ENCODE measurements at regions not wholly inside any gene's neighbourhood (a gene's known extent, or its start where the extent isn't known, plus 50 kb on each side); places are given as distances from the start of the nearest gene placed in this dataset.

- H3K4me3 Mint-ChIP-seq: no peak overlapping the region
- POLR2A ChIA-PET: no interaction called here
- no peaks in the 10 kb centered on the region for H3K9me3 Mint-ChIP-seq
- no peak overlapping the region for H3K27ac Mint-ChIP-seq
- H3K36me3 Mint-ChIP-seq (ENCODE audit: low read depth): no peaks in the 10 kb centered on the region
- CTCF ChIA-PET: interaction anchor here (0.6 kb wide), 1 partner anchor 8 kb away, joined by 3 read pairs; no protein-coding TSS in a partner anchor
- H3K27me3 Mint-ChIP-seq: no peaks in the 10 kb centered on the region
- DNase-seq: no peak
- no peaks in the 10 kb centered on the region for H3K4me1 Mint-ChIP-seq
Observed at GRCh38 chr18:75818383-75818782, 390.9 kb upstream of the SMIM21 start.

- DNase-seq: no peak
- ChIA-PET CTCF (no interaction called here), POLR2A (no interaction called here)
- no peaks in the 10 kb centered on the region for H3K27me3 Mint-ChIP-seq
- H3K27ac Mint-ChIP-seq: no peak overlapping the region
- no peaks in the 10 kb centered on the region for H3K9me3 Mint-ChIP-seq
- no peak overlapping the region for H3K4me3 Mint-ChIP-seq
- no peaks in the 10 kb centered on the region for H3K36me3 Mint-ChIP-seq (ENCODE audit: low read depth)
- H3K4me1 Mint-ChIP-seq: no peaks in the 10 kb centered on the region
Observed at GRCh38 chr18:75815767-75816166, 388.3 kb upstream of the SMIM21 start.

- DNase-seq: no peak
- ChIA-PET POLR2A (no interaction called here), CTCF (interaction anchor here (0.8 kb wide), 1 partner anchor 9 kb away, joined by 3 read pairs; no protein-coding TSS in a partner anchor)
- Mint-ChIP-seq H3K36me3 (ENCODE audit: low read depth) (no peaks in the 10 kb centered on the region), H3K4me3 (no peak overlapping the region), H3K27ac (no peak overlapping the region), H3K4me1 (no peaks in the 10 kb centered on the region), H3K27me3 (peaks cover 2% of the 10 kb centered on the region), H3K9me3 (no peaks in the 10 kb centered on the region)
Observed at GRCh38 chr18:75812761-75813160, 385.3 kb upstream of the SMIM21 start.

- no peaks in the 10 kb centered on the region for H3K4me1 Mint-ChIP-seq
- no peak for DNase-seq
- ChIA-PET CTCF (no interaction called here), POLR2A (no interaction called here)
- no peaks in the 10 kb centered on the region for H3K9me3 Mint-ChIP-seq
- H3K27ac Mint-ChIP-seq: no peak overlapping the region
- no peaks in the 10 kb centered on the region for H3K36me3 Mint-ChIP-seq (ENCODE audit: low read depth)
- peaks cover 6% of the 10 kb centered on the region for H3K27me3 Mint-ChIP-seq
- no peak overlapping the region for H3K4me3 Mint-ChIP-seq
Observed at GRCh38 chr18:75810961-75811551, 383.6 kb upstream of the SMIM21 start.

GRCh38 chr18:75810516-75810915 lies 383.0 kb upstream of the SMIM21 start:
- no peak overlapping the region for H3K4me3 Mint-ChIP-seq
- peaks cover 6% of the 10 kb centered on the region for H3K27me3 Mint-ChIP-seq
- H3K27ac Mint-ChIP-seq: no peak overlapping the region
- H3K36me3 Mint-ChIP-seq (ENCODE audit: low read depth): no peaks in the 10 kb centered on the region
- ChIA-PET CTCF (no interaction called here), POLR2A (no interaction called here)
- no peaks in the 10 kb centered on the region for H3K4me1 Mint-ChIP-seq
- no peak for DNase-seq
- no peaks in the 10 kb centered on the region for H3K9me3 Mint-ChIP-seq

GRCh38 chr18:75809926-75810255 lies 382.4 kb upstream of the SMIM21 start:
- ChIA-PET CTCF (interaction anchor here (0.7 kb wide), 1 partner anchor 9 kb away, joined by 3 read pairs; no protein-coding TSS in a partner anchor), POLR2A (no interaction called here)

GRCh38 chr18:75809151-75809925 lies 381.8 kb upstream of the SMIM21 start:
- POLR2A ChIA-PET: no interaction called here
- H3K4me3 Mint-ChIP-seq: no peak overlapping the region

More at GRCh38 chr18:75809926-75810255, 382.4 kb upstream of the SMIM21 start:
- Mint-ChIP-seq H3K27ac (no peak overlapping the region), H3K27me3 (peaks cover 6% of the 10 kb centered on the region), H3K9me3 (no peaks in the 10 kb centered on the region), H3K4me3 (no peak overlapping the region), H3K4me1 (no peaks in the 10 kb centered on the region), H3K36me3 (ENCODE audit: low read depth) (no peaks in the 10 kb centered on the region)
- DNase-seq: no peak

GRCh38 chr18:75805265-75805664 lies 377.8 kb upstream of the SMIM21 start:
- ChIA-PET POLR2A (interaction anchor here (0.6 kb wide), 1 partner anchor 651 kb away, joined by 3 read pairs; no protein-coding TSS in a partner anchor), CTCF (no interaction called here)
- Mint-ChIP-seq H3K27ac (no peak overlapping the region), H3K4me1 (no peaks in the 10 kb centered on the region), H3K4me3 (no peak overlapping the region), H3K9me3 (no peaks in the 10 kb centered on the region), H3K36me3 (ENCODE audit: low read depth) (no peaks in the 10 kb centered on the region), H3K27me3 (peaks cover 6% of the 10 kb centered on the region)
- DNase-seq: no peak

More at GRCh38 chr18:75809151-75809925, 381.8 kb upstream of the SMIM21 start:
- Mint-ChIP-seq H3K9me3 (no peaks in the 10 kb centered on the region), H3K36me3 (ENCODE audit: low read depth) (no peaks in the 10 kb centered on the region), H3K27me3 (peaks cover 6% of the 10 kb centered on the region), H3K27ac (no peak overlapping the region), H3K4me1 (no peaks in the 10 kb centered on the region)
- CTCF ChIA-PET: interaction anchor here (0.7 kb wide), 1 partner anchor 9 kb away, joined by 3 read pairs; no protein-coding TSS in a partner anchor
- DNase-seq: no peak

- H3K27ac Mint-ChIP-seq: no peak overlapping the region
- peaks cover 7% of the 10 kb centered on the region for H3K27me3 Mint-ChIP-seq
- DNase-seq: no peak
- H3K9me3 Mint-ChIP-seq: no peaks in the 10 kb centered on the region
- H3K4me1 Mint-ChIP-seq: no peaks in the 10 kb centered on the region
- no peak overlapping the region for H3K4me3 Mint-ChIP-seq
- CTCF ChIA-PET: no interaction called here
- no peaks in the 10 kb centered on the region for H3K36me3 Mint-ChIP-seq (ENCODE audit: low read depth)
- POLR2A ChIA-PET: no interaction called here
Observed at GRCh38 chr18:75802681-75803080, 375.2 kb upstream of the SMIM21 start.

- no peaks in the 10 kb centered on the region for H3K9me3 Mint-ChIP-seq
- H3K27me3 Mint-ChIP-seq: peaks cover 8% of the 10 kb centered on the region
- no peaks in the 10 kb centered on the region for H3K4me1 Mint-ChIP-seq
- ChIA-PET CTCF (no interaction called here), POLR2A (no interaction called here)
- H3K36me3 Mint-ChIP-seq (ENCODE audit: low read depth): no peaks in the 10 kb centered on the region
- no peak overlapping the region for H3K27ac Mint-ChIP-seq
- DNase-seq: no peak
- H3K4me3 Mint-ChIP-seq: no peak overlapping the region
Observed at GRCh38 chr18:75801178-75801577, 373.7 kb upstream of the SMIM21 start.

- Mint-ChIP-seq H3K36me3 (ENCODE audit: low read depth) (no peaks in the 10 kb centered on the region), H3K27ac (no peak overlapping the region), H3K9me3 (no peaks in the 10 kb centered on the region), H3K4me1 (no peaks in the 10 kb centered on the region), H3K4me3 (no peak overlapping the region), H3K27me3 (peaks cover 7% of the 10 kb centered on the region)
- no peak for DNase-seq
- CTCF ChIA-PET: no interaction called here
- POLR2A ChIA-PET: no interaction called here
Observed at GRCh38 chr18:75800331-75800648, 372.8 kb upstream of the SMIM21 start.

- DNase-seq: no peak
- Mint-ChIP-seq H3K4me1 (no peaks in the 10 kb centered on the region), H3K36me3 (ENCODE audit: low read depth) (no peaks in the 10 kb centered on the region), H3K9me3 (no peaks in the 10 kb centered on the region), H3K4me3 (no peak overlapping the region), H3K27ac (no peak overlapping the region), H3K27me3 (peaks cover 8% of the 10 kb centered on the region)
- CTCF ChIA-PET: no interaction called here
- POLR2A ChIA-PET: no interaction called here
Observed at GRCh38 chr18:75799449-75800330, 372.2 kb upstream of the SMIM21 start.

- no peak overlapping the region for H3K27ac Mint-ChIP-seq
- no peaks in the 10 kb centered on the region for H3K36me3 Mint-ChIP-seq (ENCODE audit: low read depth)
- H3K9me3 Mint-ChIP-seq: no peaks in the 10 kb centered on the region
- DNase-seq: no peak
- no peak overlapping the region for H3K4me3 Mint-ChIP-seq
- ChIA-PET CTCF (no interaction called here), POLR2A (no interaction called here)
- H3K27me3 Mint-ChIP-seq: peaks cover 13% of the 10 kb centered on the region
- H3K4me1 Mint-ChIP-seq: no peaks in the 10 kb centered on the region
Observed at GRCh38 chr18:75797046-75797445, 369.5 kb upstream of the SMIM21 start.
